Subcutaneous abdominal adipose tissue (tissue), 5 donors: ENCODE measurements at regions not wholly inside any gene's neighbourhood (a gene's known extent, or its start where the extent isn't known, plus 50 kb on each side); places are given as distances from the start of the nearest gene placed in this dataset.

Source experiments
- H3K27ac ChIP-seq: one replicate; pipeline ENCODE4 v1.7.0; 2013; ENCODE audit warnings: low read depth, mild to moderate bottlenecking, inconsistent platforms, low read length, moderate library complexity
- H3K27me3 ChIP-seq, 5 donors: one replicate each; pipeline ENCODE4 v1.7.0; 2013; ENCODE audit warnings: low read length in 5 of 5, inconsistent platforms in 1 of 5; ENCODE audit not compliant: control insufficient read depth in 5 of 5, insufficient read depth in 4 of 5
- H3K36me3 ChIP-seq, 5 donors: one replicate each; pipeline ENCODE4 v1.7.0; 2013; ENCODE audit warnings: low read length in 5 of 5; ENCODE audit not compliant: control insufficient read depth in 5 of 5, insufficient read depth in 5 of 5
- H3K4me1 ChIP-seq, 5 donors: one replicate each; pipeline ENCODE4 v1.7.0; 2013; ENCODE audit warnings: low read length in 5 of 5, mild to moderate bottlenecking in 3 of 5, moderate library complexity in 1 of 5; ENCODE audit not compliant: control insufficient read depth in 5 of 5, insufficient read depth in 5 of 5
- H3K4me3 ChIP-seq, 5 donors: one replicate each; pipeline ENCODE4 v1.7.0; 2013; ENCODE audit warnings: low read length in 5 of 5, low read depth in 1 of 5
- H3K9ac ChIP-seq, 5 donors: one replicate each; pipeline ENCODE4 v1.7.0; 2013; ENCODE audit warnings: low read length in 5 of 5, mild to moderate bottlenecking in 4 of 5, moderate library complexity in 3 of 5
- H3K9me3 ChIP-seq, 5 donors: one replicate each; pipeline ENCODE4 v1.7.0; 2013; ENCODE audit warnings: low read length in 5 of 5; ENCODE audit not compliant: control insufficient read depth in 5 of 5
- donor health status: healthy.
- donor health status: healthy.
- donor health status: healthy.
- donor health status: healthy.
- donor health status: healthy.

GRCh38 chr15:29438703-29439055 is 169.1 kb upstream of the NSMCE3 start:
- Histone ChIP-seq H3K27me3 (peaks cover 0 to 6% (median 0%) of the 10 kb centered on the region in 5 donors), H3K36me3 (no peaks in the 10 kb centered on the region), H3K9ac (no peak overlapping the region), H3K27ac (no peak overlapping the region), H3K4me1 (no peaks in the 10 kb centered on the region), H3K9me3 (no peaks in the 10 kb centered on the region), H3K4me3 (no peak overlapping the region)

GRCh38 chr15:29437888-29438702 is 168.5 kb upstream of the NSMCE3 start:
- Histone ChIP-seq H3K36me3 (no peaks in the 10 kb centered on the region), H3K27me3 (peaks cover 0 to 7% (median 0%) of the 10 kb centered on the region in 5 donors), H3K9me3 (no peaks in the 10 kb centered on the region), H3K4me3 (no peak overlapping the region), H3K27ac (no peak overlapping the region), H3K9ac (no peak overlapping the region), H3K4me1 (no peaks in the 10 kb centered on the region)

DNA sequence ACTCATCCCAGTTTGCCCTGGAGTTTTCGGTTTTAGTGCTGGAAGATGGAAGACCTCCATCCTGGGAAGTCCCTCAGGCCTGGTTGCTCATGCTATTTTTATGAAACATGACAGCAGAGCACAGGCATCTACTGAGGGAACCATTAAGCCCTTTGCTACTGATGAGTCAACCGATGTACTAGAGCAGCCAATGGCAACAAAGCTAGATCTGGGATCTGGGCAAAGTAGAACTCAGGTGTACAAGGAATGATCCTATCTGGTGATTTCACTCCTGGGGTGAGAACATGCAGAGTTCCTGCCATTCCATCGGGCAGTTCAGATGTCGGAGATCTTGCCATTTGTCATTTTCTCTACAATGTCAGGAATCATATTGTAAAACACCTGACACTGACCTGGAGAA is 166.2 kb upstream of the NSMCE3 start:
- H3K27ac ChIP-seq, result no peak overlapping the region

GRCh38 chr15:29434280-29434679 is 164.7 kb upstream of the NSMCE3 start:
- Histone ChIP-seq H3K9me3 (no peaks in the 10 kb centered on the region), H3K36me3 (no peaks in the 10 kb centered on the region), H3K27ac (no peak overlapping the region), H3K4me1 (no peaks in the 10 kb centered on the region), H3K27me3 (peaks cover 0 to 8% (median 2%) of the 10 kb centered on the region in 5 donors), H3K9ac (no peak overlapping the region), H3K4me3 (no peak overlapping the region)

More for the DNA sequence above, 166.2 kb upstream of the NSMCE3 start:
- no peak overlapping the region for H3K9ac ChIP-seq
- H3K36me3 ChIP-seq, result no peaks in the 10 kb centered on the region
- H3K4me3 ChIP-seq, result no peak overlapping the region
- peaks cover 0 to 8% (median 2%) of the 10 kb centered on the region in 5 donors for H3K27me3 ChIP-seq
- H3K4me1 ChIP-seq, result no peaks in the 10 kb centered on the region
- no peaks in the 10 kb centered on the region for H3K9me3 ChIP-seq

DNA sequence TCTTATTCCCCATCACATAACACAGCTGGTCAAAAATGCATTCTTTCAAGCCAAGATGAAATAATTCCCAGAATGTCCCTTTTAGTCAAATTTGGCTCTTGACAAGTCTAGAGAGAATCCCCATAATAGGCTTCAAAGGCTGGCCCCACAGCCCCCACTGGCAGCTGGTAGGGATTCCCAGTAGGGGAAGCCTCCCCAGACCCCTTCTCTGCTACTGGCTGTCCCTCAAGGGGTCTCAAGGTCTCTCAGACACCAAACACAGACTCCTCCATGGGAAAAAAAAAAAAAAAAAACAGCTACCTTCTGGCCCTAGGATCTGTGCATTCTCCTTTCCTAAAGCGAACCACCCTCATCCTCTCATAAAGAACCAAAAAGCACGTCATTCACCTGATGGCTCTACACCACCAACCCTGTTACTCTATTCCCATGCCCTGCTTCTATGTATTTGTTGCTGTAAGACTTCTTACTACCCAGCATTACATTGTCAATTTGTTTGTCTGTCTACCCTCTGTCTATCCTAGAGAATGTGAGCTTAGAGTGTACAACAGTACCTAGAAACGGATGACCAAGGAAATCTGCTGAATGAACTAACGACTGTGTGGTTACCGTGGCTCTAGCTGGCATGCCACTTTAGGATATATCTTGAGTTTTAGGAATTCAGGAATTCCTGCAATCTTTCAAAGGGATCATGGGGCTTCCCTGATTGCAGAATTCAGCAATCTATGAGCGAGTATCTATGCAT is 164.1 kb upstream of the NSMCE3 start:
- no peak overlapping the region for H3K4me3 ChIP-seq
- no peaks in the 10 kb centered on the region for H3K4me1 ChIP-seq
- no peak overlapping the region for H3K9ac ChIP-seq
- no peak overlapping the region for H3K27ac ChIP-seq
- peaks cover 0 to 8% (median 2%) of the 10 kb centered on the region in 5 donors for H3K27me3 ChIP-seq
- no peaks in the 10 kb centered on the region for H3K9me3 ChIP-seq
- H3K36me3 ChIP-seq, result no peaks in the 10 kb centered on the region

- Histone ChIP-seq H3K9ac (no peak overlapping the region), H3K36me3 (no peaks in the 10 kb centered on the region), H3K4me3 (no peak overlapping the region), H3K9me3 (no peaks in the 10 kb centered on the region), H3K4me1 (no peaks in the 10 kb centered on the region), H3K27ac (no peak overlapping the region), H3K27me3 (peaks cover 0 to 8% (median 2%) of the 10 kb centered on the region in 5 donors)
Observed at GRCh38 chr15:29433050-29433318, 163.4 kb upstream of the NSMCE3 start.

- Histone ChIP-seq H3K4me1 (no peaks in the 10 kb centered on the region), H3K27ac (no peak overlapping the region), H3K4me3 (no peak overlapping the region), H3K9ac (no peak overlapping the region), H3K9me3 (peaks cover 0 to 3% (median 0%) of the 10 kb centered on the region in 5 donors), H3K36me3 (no peaks in the 10 kb centered on the region), H3K27me3 (peaks cover 0 to 8% (median 2%) of the 10 kb centered on the region in 5 donors)
Observed at GRCh38 chr15:29432191-29433049, 162.8 kb upstream of the NSMCE3 start.

DNA sequence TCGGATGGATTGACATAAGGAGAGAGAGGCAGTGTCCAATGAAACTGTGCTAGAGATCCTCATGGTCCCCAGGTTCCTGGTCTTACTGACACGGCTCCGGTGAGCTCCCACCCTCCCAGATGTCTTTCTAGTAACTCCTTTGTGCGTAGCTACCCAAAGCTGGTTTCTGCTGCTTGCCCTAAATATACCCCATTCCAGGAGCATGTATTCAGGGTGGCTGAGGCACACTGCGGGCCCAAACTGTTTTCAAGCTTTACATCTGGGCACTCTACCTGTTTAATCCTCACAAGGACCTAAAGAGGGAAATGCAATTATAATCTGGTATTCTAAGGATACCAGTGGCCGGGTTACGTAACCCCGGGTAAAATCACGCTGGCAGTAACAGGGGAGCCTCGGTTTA is 161.2 kb upstream of the NSMCE3 start:
- no peak overlapping the region for H3K27ac ChIP-seq
- H3K9me3 ChIP-seq, result peaks cover 0 to 6% (median 0%) of the 10 kb centered on the region in 5 donors
- H3K27me3 ChIP-seq, result peaks cover 0 to 6% (median 2%) of the 10 kb centered on the region in 5 donors
- no peak overlapping the region for H3K9ac ChIP-seq
- H3K4me3 ChIP-seq, result no peak overlapping the region
- no peaks in the 10 kb centered on the region for H3K4me1 ChIP-seq
- no peaks in the 10 kb centered on the region for H3K36me3 ChIP-seq

DNA sequence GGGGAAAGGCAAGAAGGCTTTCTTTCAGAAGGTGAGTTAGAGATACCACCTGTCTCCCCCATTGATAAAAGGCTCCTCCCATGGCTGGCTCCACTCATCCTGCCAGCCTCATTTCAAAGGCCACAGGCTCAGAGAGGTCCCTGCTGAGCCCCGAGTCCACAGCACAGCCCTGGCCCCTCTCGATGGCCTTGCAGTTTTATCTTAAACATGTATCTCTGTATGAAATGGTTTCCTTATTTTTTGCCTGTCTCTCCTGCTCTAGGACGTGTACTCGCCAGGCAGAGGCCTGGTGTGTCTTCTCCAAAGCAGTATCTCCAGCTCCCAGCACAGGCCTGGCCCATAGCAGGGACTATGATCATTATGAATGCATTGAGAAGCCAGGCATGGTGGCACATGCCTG is 160.5 kb upstream of the NSMCE3 start:
- peaks cover 0 to 6% (median 0%) of the 10 kb centered on the region in 5 donors for H3K9me3 ChIP-seq
- H3K9ac ChIP-seq, result no peak overlapping the region
- no peaks in the 10 kb centered on the region for H3K36me3 ChIP-seq
- H3K27ac ChIP-seq, result no peak overlapping the region
- peaks cover 0 to 5% (median 2%) of the 10 kb centered on the region in 5 donors for H3K27me3 ChIP-seq
- no peak overlapping the region for H3K4me3 ChIP-seq
- H3K4me1 ChIP-seq, result no peaks in the 10 kb centered on the region

DNA sequence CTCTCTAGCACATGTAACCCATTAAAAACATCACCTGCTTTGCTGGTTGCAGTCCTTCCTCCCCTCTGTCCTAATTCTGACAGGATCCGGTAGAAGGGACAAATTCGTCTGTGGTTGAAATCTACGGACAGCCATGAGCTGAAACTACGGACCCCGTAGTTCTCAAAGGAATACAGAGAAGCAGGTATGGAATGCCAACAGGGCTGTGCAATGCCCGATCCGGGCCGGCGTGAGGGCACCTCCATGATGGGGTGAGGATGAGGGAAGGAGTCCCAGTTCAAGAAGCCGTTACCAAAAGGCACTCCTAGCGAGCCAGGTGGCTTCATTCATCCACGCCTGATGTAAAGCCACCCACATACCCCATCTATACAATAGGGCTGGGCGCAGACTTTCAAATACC is 160.0 kb upstream of the NSMCE3 start:
- Histone ChIP-seq H3K4me1 (no peaks in the 10 kb centered on the region), H3K4me3 (no peak overlapping the region), H3K27me3 (peaks cover 0 to 5% (median 2%) of the 10 kb centered on the region in 5 donors), H3K9me3 (peaks cover 0 to 6% (median 0%) of the 10 kb centered on the region in 5 donors), H3K36me3 (no peaks in the 10 kb centered on the region), H3K27ac (no peak overlapping the region), H3K9ac (no peak overlapping the region)
